Fibroblast of skin of back (primary cell): ENCODE measurements at regions not wholly inside any gene's neighbourhood (a gene's known extent, or its start where the extent isn't known, plus 50 kb on each side); places are given as distances from the start of the nearest gene placed in this dataset.

Source experiments
- DNase-seq: peaks from one replicate; pipeline ENCODE4 v3.0.0-alpha.2; 2013

DNA sequence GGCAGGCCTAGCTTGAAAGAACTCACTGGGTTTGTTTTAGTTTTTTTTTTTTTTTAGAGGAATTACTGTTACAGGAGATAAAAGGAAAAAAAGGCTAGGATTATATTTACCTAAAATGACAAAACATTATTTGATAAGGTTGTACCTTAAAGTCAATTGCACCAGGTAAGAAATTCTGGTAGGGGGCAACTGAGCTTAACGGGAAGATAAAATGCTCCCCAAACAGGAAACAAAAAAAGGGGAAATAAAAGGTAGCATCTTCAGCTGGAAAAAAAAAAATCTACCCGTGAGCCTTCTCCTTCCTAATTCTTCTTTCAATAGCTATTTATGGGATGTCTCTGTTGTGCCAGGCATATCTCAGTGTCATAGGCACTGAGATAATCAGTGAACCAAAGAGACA, 164.5 kb downstream of the PIK3R1 start:
- no peak for DNase-seq

- no peak for DNase-seq
These were observed 165.5 kb downstream of the PIK3R1 start for GRCh38 chr5:68381060-68381459.

DNA sequence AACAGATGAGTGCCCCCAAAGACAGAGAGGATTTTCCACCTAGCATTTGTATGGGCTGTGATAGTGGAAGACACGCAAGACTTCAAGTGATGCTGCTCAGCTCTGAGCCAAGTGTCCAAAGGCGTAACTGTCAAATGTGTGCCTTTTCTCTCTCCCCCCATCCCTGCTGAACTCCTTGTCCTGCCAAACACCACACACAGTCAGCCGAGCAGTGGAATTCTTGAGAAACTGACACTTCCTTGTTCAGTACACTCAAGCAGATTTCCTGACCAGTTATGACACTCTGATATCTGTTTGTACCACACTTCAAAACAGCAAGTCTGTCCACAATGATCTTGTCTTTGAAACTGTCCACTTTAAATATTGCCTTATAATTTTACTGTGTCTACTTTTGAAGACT, 166.4 kb downstream of the PIK3R1 start:
- DNase-seq = no peak

DNA sequence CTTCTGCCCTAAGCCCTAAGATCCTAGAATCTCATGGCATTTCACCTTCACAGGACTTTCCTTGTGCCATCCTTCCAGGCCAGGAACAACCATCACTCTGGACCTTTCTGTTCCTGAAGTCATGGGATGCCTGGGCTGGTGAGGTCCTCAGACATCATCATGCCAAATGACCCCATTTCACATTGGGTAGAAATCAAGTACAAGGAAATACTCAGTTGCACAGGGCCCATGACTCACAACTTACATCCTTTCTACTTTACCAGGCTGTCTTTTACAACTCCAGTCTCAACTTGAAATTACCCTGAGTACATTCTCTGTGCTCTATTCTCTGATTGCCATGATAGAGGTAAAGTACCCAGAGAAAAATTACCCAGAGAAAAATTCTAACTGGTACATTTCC, 167.1 kb downstream of the PIK3R1 start:
- no peak for DNase-seq

- no peak for DNase-seq
These were observed 168.3 kb downstream of the PIK3R1 start for GRCh38 chr5:68383888-68384310.

GRCh38 chr5:68384936-68385594, 169.5 kb downstream of the PIK3R1 start:
- DNase-seq = no peak

- no peak for DNase-seq
These were observed 170.4 kb downstream of the PIK3R1 start for GRCh38 chr5:68385936-68386335.

- DNase-seq = no peak
These were observed 171.7 kb downstream of the PIK3R1 start for GRCh38 chr5:68387074-68387796.

DNA sequence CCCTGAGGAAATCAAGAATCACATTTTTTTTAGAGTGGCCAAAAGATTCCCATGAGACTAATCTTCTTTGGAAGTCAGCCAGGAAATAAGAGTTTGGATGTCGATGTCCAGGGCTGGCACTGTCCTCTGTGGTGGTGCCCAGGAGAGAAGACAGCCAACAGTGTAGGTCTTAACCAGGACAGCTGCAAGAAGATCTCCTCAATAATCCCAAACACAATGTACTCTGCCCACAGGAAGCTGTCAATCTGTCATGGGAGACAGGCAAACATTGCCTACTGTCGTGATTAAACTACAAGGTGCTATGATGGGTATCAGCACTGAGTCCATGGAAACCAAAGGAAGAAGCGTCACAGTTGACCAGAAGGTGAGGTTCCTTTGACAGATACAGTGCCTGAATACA, 174.1 kb downstream of the PIK3R1 start:
- DNase-seq = no peak

- no peak for DNase-seq
These were observed 177.1 kb downstream of the PIK3R1 start for GRCh38 chr5:68392617-68393016.

- no peak for DNase-seq
These were observed 179.7 kb downstream of the PIK3R1 start for GRCh38 chr5:68395302-68395701.

DNA sequence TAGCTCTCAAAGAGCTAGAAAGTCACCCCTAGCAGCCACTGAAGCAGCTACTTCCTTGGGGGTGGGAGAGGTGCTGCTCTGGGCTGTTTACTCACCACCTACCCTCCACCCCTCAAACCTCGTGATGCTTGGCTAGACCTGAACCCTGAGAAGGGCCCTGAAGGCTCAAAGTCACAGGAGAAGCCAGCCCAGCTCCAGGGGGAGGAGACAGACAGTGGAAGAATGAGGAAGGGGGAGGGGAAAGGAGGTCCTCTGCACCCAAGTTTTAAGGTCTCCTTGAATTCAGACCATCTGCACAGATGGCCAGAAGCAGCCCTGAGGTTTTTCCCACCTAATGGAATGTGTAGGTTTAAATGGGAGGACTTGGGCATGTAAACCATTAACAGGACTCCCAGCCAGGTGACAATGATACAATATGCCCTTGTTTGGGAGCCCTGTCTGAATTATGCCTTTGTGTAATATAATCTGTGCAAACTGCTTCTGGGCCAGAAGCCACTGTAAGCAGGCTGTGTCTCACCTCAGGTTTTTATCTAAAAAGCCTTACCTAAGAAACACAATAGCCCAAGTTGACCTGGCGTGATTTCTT, 180.5 kb downstream of the PIK3R1 start:
- DNase-seq = no peak

GRCh38 chr5:68396722-68397121, 181.2 kb downstream of the PIK3R1 start:
- DNase-seq = no peak

DNA sequence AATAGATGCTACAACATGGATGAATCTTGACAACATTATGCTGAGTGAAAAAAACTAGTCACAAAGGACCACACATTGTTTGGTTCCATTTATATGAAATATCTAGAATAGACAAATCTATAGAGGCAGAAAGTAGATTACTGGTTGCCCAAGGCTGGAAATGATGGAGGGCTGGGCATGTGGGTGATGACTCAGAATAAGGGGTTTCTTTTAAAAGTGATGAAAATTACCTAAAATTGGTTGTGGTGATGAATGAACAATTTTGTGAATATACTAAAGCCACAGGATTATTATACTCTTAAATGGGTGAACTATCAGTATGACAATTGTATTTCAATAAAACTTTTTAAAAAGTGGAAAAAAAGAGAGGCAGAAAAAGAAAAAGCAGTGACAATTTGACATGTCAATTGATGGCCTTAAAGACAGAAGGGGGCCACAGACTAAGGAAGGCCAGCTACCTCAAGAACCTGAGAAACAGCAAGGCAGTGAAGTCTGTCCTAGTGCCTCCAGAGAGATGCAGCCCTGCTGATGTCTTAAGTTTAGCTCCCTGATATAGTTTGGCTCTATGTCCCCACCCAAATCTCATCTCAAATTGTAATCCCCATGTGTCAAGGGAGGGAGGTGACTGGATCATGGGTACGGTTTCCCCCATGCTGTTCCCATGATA, 182.7 kb downstream of the PIK3R1 start:
- no peak for DNase-seq

DNA sequence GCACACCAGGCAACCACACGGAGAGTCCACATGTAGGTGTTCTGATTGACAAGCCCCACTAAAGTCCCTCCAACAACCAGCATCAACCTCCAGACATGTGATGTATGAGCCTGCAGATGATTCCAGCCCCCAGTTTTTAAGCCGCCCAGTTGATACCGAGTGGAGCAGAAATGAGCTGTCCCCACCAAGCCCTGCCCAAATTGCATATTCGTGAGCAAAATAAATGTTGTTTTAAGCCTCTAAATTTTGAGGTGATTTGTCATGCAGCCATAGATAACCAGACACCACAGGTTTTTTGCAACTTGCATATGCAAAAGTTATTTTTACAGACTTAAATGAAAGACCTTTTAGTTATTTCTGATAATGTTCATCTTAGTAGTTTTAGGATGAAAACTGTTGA, 187.7 kb downstream of the PIK3R1 start:
- DNase-seq = peak; percentile 39

GRCh38 chr5:68404246-68404645, 188.7 kb downstream of the PIK3R1 start:
- no peak for DNase-seq

DNA sequence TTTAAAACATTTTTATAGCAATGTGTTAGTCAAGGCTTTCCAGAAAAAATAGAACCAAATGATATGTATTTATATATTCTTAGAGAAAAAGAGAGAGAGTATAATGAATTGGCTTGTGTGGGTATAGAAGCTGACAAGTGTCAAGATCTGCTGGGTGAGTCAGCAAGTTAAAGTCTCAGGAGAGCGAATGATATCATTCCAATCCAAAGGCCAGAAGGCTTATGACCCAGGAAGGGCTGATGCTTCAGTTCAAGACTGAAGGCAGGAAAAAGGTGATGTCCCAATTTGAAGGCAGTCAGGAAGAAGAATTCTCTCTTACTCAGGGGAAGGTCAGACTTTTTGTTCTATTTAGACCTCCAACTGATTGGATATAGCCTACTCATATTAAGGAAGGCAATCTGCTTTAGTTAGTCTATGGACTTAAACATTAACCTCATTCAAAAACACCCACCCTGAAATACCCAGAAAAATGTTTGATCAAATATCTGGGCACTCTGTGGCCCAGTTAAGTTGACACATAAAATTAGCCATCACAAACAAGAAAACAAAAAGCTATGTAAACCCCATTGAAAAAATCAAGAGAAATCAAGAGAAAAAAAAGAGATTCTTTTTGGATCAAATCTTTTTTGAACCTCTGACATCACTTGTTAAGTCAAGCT, 189.6 kb downstream of the PIK3R1 start:
- peak; percentile 60 for DNase-seq

- DNase-seq = no peak
These were observed 190.5 kb downstream of the PIK3R1 start for GRCh38 chr5:68405784-68406743.

GRCh38 chr5:68406767-68407241, 191.2 kb downstream of the PIK3R1 start:
- DNase-seq = no peak

DNA sequence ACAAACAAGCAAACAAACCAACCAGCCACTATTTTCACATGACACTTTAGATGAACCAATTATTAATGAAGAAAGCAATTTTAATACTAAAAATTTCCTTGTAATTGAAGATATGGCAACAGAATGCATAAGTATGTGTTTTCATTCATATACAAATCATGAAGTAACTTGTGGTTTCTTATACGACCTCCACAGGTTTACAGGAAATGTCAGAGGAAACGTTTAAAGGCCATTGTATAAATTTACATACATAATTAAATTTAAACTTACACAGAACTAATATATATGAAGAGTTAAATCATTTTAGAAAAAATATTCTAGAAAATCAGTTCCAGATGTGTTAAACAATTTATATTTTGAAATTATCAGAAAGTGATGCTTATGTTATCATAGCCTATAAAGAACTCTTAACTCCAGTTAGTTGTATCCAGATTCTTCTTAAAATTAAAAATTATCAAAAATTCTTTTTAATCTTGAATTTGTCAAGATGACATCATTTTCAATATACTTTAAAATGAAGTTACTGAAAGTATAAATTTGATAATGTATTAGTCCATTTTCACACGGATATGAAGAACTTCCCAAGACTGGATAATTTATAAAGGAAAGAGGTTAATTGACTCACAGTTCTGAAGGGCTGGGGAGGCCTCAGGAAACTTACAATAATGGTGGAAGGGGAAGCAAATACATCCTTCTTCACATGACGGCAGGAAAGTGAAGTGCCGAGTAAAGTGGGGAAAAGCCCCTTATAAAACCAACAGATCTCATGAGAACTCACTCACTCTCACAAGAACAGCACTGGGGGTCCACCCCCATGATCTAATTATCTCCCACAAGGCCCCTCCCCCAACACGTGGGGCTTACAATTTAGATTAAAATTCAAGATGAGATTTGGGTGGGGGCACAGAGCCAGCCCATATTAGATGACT, 192.0 kb downstream of the PIK3R1 start:
- DNase-seq = no peak
